ENCODE measurements at regions not wholly inside any gene's neighbourhood (a gene's known extent, or its start where the extent isn't known, plus 50 kb on each side); places are given as distances from the start of the nearest gene placed in this dataset.

DNA sequence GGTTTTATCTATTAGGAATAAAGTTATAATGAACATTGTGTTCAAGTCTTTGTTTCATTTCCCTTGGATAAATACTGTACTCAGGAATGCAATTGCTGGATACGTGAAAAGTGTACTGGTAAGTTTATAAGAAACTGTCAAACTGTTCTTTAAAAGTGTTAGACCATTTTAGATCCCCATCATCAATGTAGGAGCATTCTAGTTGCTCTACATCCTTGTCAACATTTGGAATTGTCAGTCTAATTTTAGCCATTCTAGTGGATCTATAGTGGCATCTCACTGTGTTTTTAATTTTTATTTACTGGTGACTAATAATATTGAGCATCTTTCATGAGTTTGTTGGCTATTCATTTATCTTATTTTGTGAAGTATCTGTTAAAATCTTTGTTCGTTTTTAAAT, 354.0 kb upstream of the NRP1 start:
- intact Hi-C loops (cut with DNase I), result no loop called here
- ATAC-seq, result no peak
- no peak overlapping the region for H3K4me3 ChIP-seq
- no peaks in the 10 kb centered on the region for H3K36me3 ChIP-seq
- no peaks in the 10 kb centered on the region for H3K27me3 ChIP-seq
- TF ChIP-seq, protein P1, sequence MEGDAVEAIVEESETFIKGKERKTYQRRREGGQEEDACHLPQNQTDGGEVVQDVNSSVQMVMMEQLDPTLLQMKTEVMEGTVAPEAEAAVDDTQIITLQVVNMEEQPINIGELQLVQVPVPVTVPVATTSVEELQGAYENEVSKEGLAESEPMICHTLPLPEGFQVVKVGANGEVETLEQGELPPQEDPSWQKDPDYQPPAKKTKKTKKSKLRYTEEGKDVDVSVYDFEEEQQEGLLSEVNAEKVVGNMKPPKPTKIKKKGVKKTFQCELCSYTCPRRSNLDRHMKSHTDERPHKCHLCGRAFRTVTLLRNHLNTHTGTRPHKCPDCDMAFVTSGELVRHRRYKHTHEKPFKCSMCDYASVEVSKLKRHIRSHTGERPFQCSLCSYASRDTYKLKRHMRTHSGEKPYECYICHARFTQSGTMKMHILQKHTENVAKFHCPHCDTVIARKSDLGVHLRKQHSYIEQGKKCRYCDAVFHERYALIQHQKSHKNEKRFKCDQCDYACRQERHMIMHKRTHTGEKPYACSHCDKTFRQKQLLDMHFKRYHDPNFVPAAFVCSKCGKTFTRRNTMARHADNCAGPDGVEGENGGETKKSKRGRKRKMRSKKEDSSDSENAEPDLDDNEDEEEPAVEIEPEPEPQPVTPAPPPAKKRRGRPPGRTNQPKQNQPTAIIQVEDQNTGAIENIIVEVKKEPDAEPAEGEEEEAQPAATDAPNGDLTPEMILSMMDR (IDR thresholded peaks at IDR 0.05), result no peak
- WGBS, 2 donors, result 91 to 94% methylated on average over 2 of the region's 2 CpGs
- no peak for DNase-seq
- H3K4me1 ChIP-seq, result no peaks in the 10 kb centered on the region
- H3K27ac ChIP-seq, result no peak overlapping the region
- peaks cover 0 to 56% (median 6%) of the 10 kb centered on the region in 11 donors for H3K9me3 ChIP-seq

DNA sequence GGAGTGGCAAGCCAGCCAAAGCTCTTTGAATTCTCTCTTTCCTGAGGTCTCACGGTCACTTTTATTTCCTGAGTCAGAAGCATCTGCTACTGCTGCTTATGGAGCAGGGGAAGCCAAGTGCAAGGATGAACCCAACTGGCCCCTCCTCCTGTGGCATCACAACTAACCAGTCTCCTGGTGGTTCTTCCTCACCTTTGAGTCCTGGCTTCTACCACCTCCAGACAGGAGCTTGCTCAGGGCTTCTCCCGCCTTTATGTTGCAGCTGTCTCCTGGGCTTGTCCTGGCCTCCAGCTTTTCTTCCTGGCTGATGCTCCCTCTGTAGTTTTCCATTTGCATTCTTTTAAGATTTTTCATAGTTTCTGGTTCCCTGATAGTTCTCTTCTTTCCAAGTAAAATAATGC, 349.7 kb upstream of the NRP1 start:
- H3K9me3 ChIP-seq, result peaks cover 0 to 29% (median 4%) of the 10 kb centered on the region in 11 donors
- intact Hi-C loops (cut with DNase I), result no loop called here
- H3K4me3 ChIP-seq, result no peak overlapping the region
- TF ChIP-seq, protein P1 (IDR thresholded peaks at IDR 0.05), result no peak
- WGBS, 2 donors, result 72 to 84% methylated on average over 2 of the region's 2 CpGs
- DNase-seq (no peak), ATAC-seq (no peak)
- H3K36me3 ChIP-seq, result no peaks in the 10 kb centered on the region
- H3K27ac ChIP-seq, result no peak overlapping the region
- H3K4me1 ChIP-seq, result no peaks in the 10 kb centered on the region
- H3K27me3 ChIP-seq, result no peaks in the 10 kb centered on the region

DNA sequence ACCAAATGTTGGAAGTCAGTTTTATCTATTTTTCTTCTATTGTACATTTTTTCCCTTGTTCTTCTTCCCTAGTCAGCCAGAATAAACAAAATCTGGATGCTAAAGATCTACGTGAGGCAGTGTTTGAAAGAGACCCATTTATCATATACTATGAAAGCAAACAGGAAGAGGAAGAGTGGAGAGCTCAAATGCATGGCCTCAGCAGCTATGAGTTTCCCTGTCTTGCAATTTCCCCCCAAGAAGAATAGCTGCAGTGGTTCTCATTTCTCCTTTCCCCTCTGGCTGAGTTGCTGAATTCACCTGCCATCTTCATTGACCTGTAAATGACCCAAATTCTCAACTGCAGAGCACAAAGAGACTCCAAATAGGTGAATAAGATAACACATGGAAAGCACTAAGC, 347.1 kb upstream of the NRP1 start:
- no peak overlapping the region for H3K4me3 ChIP-seq
- intact Hi-C loops (cut with DNase I), result no loop called here
- 77 to 88% methylated on average over 1 of the region's 1 CpG for whole genome bisulfite sequencing, 2 donors
- peaks cover 0 to 15% (median 4%) of the 10 kb centered on the region in 11 donors for H3K9me3 ChIP-seq
- H3K36me3 ChIP-seq, result no peaks in the 10 kb centered on the region
- peaks cover 0 to 11% (median 0%) of the 10 kb centered on the region in 9 donors for H3K4me1 ChIP-seq
- TF ChIP-seq, protein P1 (IDR thresholded peaks at IDR 0.05), result no peak
- ATAC-seq (peak in 1 of 8 donors; percentile 42), DNase-seq (no peak)
- H3K27me3 ChIP-seq, result no peaks in the 10 kb centered on the region
- no peak overlapping the region for H3K27ac ChIP-seq

DNA sequence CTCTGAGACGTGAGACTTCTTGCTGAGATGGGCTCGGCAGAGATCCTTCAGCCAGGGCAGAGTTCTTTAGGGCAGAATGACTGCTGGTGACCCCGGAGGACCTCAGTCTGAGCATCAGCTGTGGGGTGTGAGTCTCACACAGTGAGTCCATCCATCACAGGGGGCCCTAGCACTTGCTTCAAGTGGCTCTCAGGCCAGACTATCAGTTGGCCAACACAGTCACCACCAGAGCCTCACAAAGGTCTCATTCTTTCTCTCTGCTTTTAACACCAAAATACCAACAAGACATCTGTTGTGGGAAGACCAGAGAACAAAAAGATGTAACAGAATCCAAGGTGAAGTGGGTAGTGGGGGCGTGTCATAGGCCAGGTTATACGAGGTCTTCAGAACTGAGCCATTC, 345.6 kb upstream of the NRP1 start:
- intact Hi-C loops (cut with DNase I), result no loop called here
- TF ChIP-seq, protein P1 (IDR thresholded peaks at IDR 0.05), result no peak
- Histone ChIP-seq H3K27me3 (no peaks in the 10 kb centered on the region), H3K4me3 (no peak overlapping the region), H3K4me1 (peaks cover 0 to 26% (median 8%) of the 10 kb centered on the region in 9 donors), H3K27ac (no peak overlapping the region), H3K9me3 (peaks cover 0 to 15% (median 4%) of the 10 kb centered on the region in 11 donors), H3K36me3 (no peaks in the 10 kb centered on the region)
- 92% methylated on average over 5 of the region's 5 CpGs for WGBS, 2 donors
- no peak for DNase-seq
- no peak for ATAC-seq
